Mucosa of rectum (tissue), 2 donors: ENCODE measurements at regions not wholly inside any gene's neighbourhood (a gene's known extent, or its start where the extent isn't known, plus 50 kb on each side); places are given as distances from the start of the nearest gene placed in this dataset.

Experiments used
- H3K27ac ChIP-seq, 2 donors: one replicate each; pipeline ENCODE4 v1.7.0; 2013; ENCODE audit warnings: inconsistent platforms in 2 of 2, low read depth in 2 of 2, low read length in 2 of 2
- H3K27me3 ChIP-seq, 2 donors: one replicate each; pipeline ENCODE4 v1.7.0; 2013; ENCODE audit warnings: low read length in 2 of 2; ENCODE audit not compliant: control insufficient read depth in 2 of 2, insufficient read depth in 2 of 2
- H3K36me3 ChIP-seq, 2 donors: one replicate each; pipeline ENCODE4 v1.7.0; 2013; ENCODE audit warnings: low read length in 2 of 2; ENCODE audit not compliant: control insufficient read depth in 2 of 2, insufficient read depth in 2 of 2
- H3K4me1 ChIP-seq, 2 donors: one replicate each; pipeline ENCODE4 v1.7.0; 2013; ENCODE audit warnings: low read length in 2 of 2, mild to moderate bottlenecking in 1 of 2; ENCODE audit not compliant: control insufficient read depth in 2 of 2, insufficient read depth in 2 of 2
- H3K4me3 ChIP-seq, 2 donors: one replicate each; pipeline ENCODE4 v1.7.0; 2013; ENCODE audit warnings: low read length in 2 of 2
- H3K9ac ChIP-seq, 2 donors: one replicate each; pipeline ENCODE4 v1.7.0; 2013; ENCODE audit warnings: low read length in 2 of 2, low read depth in 1 of 2, mild to moderate bottlenecking in 1 of 2
- H3K9me3 ChIP-seq, 2 donors: one replicate each; pipeline ENCODE4 v1.7.0; 2013; ENCODE audit warnings: low read length in 2 of 2; ENCODE audit not compliant: control insufficient read depth in 2 of 2
- donor health status: healthy.
- donor health status: Normal muscosa, but diverticular disease.

GRCh38 chr2:120871881-120872620 lies 136.4 kb downstream of the GLI2 start:
- Histone ChIP-seq H3K4me1 (peaks cover 2 to 3% of the 10 kb centered on the region in 2 donors), H3K4me3 (no peak overlapping the region), H3K27me3 (peaks cover 1 to 6% of the 10 kb centered on the region in 2 donors), H3K9me3 (no peaks in the 10 kb centered on the region), H3K27ac (no peak overlapping the region), H3K9ac (no peak overlapping the region), H3K36me3 (no peaks in the 10 kb centered on the region)

GRCh38 chr2:120873958-120874887 lies 138.6 kb downstream of the GLI2 start:
- Histone ChIP-seq H3K9me3 (no peaks in the 10 kb centered on the region), H3K27me3 (peaks cover under 1 to 4% of the 10 kb centered on the region in 2 donors), H3K4me1 (peaks cover 0 to 3% of the 10 kb centered on the region in 2 donors), H3K4me3 (no peak overlapping the region), H3K9ac (no peak overlapping the region), H3K27ac (no peak overlapping the region), H3K36me3 (no peaks in the 10 kb centered on the region)

DNA sequence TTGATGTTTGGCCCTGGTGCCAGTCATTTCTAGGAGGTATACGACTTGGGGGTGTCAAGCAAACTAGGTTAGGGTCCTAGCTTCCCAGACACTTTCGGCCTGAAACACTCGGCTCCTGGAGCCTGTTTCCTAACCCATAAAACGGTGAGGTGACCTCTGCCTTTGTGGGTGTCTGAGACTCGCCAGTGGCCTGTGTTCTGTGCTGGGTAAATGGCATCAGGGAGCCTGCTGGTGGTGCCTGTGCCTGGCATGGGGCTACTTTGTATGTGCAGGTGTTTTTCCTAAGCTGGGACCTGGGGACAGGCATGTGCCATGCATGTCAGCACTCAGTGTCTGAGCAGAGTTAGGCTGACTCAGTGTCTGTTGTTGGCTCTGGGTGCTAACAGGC lies 139.2 kb downstream of the GLI2 start:
- Histone ChIP-seq H3K36me3 (no peaks in the 10 kb centered on the region), H3K9ac (no peak overlapping the region), H3K4me3 (no peak overlapping the region), H3K27ac (no peak overlapping the region), H3K9me3 (no peaks in the 10 kb centered on the region), H3K4me1 (peaks cover 0 to 3% of the 10 kb centered on the region in 2 donors), H3K27me3 (peaks cover 4 to 5% of the 10 kb centered on the region in 2 donors)

DNA sequence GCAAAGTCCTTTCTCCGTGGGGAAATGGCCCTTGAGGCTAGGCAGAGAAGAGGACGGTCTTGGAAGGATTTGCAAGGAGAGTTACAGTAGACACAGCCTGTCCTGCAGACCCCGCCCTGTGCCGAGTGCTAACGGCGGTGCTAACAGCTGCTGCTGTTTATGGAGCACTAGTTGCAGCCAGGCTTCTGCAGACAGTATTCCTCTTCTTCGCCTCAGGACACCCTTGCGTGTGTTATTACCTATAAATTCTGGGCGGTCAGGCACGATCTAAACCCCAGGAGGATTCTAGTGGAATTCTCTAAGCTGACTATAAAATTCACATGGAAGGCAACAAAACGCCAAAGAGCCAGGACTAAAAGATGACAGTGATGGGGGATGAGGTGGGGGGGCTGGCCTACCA lies 139.8 kb downstream of the GLI2 start:
- peaks cover 0 to 3% of the 10 kb centered on the region in 2 donors for H3K4me1 ChIP-seq
- no peak overlapping the region for H3K9ac ChIP-seq
- H3K27ac ChIP-seq: no peak overlapping the region
- no peak overlapping the region for H3K4me3 ChIP-seq
- H3K9me3 ChIP-seq: no peaks in the 10 kb centered on the region
- peaks cover 6 to 10% of the 10 kb centered on the region in 2 donors for H3K27me3 ChIP-seq
- H3K36me3 ChIP-seq: no peaks in the 10 kb centered on the region

DNA sequence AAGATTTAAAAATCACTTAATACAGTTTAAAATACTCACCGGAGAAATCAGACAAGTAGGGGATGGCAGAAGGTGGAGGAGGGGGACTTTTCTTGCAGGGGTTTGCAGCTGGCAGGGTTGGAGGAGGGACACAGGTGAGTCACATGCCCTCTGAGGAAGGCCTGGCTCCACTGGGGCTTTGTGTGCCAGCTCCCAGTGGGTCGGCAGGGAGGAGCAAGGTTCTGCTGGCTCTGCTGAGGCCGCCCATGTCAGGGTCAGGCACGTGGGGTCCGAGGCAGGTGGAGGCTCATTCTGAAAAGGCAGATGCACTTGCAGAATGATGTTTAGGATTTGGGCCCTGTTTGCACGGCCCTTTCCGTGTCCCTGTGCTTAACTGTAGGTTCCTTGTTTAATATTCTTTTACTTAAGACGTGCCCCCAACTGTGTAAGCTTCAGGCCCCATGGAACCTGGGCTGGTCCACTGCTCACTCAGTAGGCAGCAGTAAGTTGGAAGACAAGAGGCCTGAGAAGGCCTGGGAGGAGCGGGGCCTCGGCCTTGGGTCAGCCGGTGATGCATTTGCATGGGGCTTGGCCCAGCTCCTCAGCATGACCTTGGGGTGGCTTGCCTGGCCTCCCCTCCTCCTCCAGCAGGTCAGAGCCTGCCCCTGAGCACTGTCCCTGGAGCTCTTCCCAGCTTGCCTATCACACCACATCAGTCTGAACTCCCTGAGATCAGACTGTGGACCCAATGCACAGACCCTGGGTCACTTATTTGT lies 141.0 kb downstream of the GLI2 start:
- peaks cover 6 to 15% of the 10 kb centered on the region in 2 donors for H3K27me3 ChIP-seq
- peaks cover 0 to 3% of the 10 kb centered on the region in 2 donors for H3K4me1 ChIP-seq

DNA sequence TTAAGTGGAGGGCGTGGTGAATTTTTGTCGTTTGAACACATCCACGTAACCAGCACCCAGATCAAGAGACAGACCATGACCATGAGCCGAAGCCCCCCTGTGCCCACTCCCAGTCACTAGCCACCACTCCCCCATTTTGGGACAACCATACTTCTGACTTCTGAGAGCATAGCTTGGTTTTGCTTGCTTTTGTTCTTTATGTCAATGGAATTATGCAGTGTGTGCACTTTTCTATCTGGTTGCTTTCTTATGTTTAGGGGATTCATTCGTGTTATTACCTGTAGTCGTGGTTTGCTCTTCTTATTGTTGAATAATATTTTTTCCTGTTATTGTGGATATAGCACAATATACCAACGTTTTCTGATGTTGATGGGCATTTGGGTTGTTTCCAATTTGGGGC lies 141.7 kb downstream of the GLI2 start:
- no peaks in the 10 kb centered on the region for H3K9me3 ChIP-seq
- peaks cover 0 to 6% of the 10 kb centered on the region in 2 donors for H3K4me1 ChIP-seq
- no peak overlapping the region for H3K4me3 ChIP-seq
- no peaks in the 10 kb centered on the region for H3K36me3 ChIP-seq
- no peak overlapping the region for H3K27ac ChIP-seq
- peaks cover 6 to 15% of the 10 kb centered on the region in 2 donors for H3K27me3 ChIP-seq
- H3K9ac ChIP-seq: no peak overlapping the region

More for the DNA sequence above, 141.0 kb downstream of the GLI2 start:
- H3K9ac ChIP-seq: no peak overlapping the region
- H3K27ac ChIP-seq: no peak overlapping the region
- H3K36me3 ChIP-seq: no peaks in the 10 kb centered on the region
- H3K4me3 ChIP-seq: no peak overlapping the region
- no peaks in the 10 kb centered on the region for H3K9me3 ChIP-seq

DNA sequence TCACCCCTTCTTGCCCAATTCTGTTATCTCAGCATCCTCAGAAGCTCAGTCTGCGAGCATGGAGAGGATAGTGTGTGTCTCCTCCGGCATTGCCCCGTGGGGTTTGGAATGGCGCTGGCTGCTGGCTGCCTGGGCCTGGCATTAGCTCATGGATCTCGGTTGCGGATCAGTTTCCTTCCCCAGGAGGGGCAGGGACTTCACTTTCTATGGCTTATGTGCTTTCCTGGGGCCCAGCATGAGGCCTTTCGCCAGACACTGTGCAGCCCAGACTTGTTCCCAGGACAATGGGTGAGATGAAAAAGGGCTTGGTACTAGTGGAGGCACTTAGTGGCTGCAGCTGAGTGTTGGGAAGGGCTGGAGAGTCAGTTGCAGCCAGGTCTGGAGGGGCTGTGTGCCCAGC lies 143.3 kb downstream of the GLI2 start:
- H3K4me3 ChIP-seq: no peak overlapping the region

GRCh38 chr2:120879431-120880295 lies 144.0 kb downstream of the GLI2 start:
- Histone ChIP-seq H3K9ac (no peak overlapping the region), H3K27me3 (peaks cover 6 to 15% of the 10 kb centered on the region in 2 donors), H3K9me3 (no peaks in the 10 kb centered on the region), H3K4me3 (no peak overlapping the region), H3K36me3 (no peaks in the 10 kb centered on the region), H3K27ac (no peak overlapping the region), H3K4me1 (peaks cover 0 to 6% of the 10 kb centered on the region in 2 donors)

More for the DNA sequence above, 143.3 kb downstream of the GLI2 start:
- no peak overlapping the region for H3K27ac ChIP-seq
- peaks cover 0 to 6% of the 10 kb centered on the region in 2 donors for H3K4me1 ChIP-seq
- H3K9ac ChIP-seq: no peak overlapping the region
- H3K9me3 ChIP-seq: no peaks in the 10 kb centered on the region
- peaks cover 6 to 15% of the 10 kb centered on the region in 2 donors for H3K27me3 ChIP-seq
- no peaks in the 10 kb centered on the region for H3K36me3 ChIP-seq

GRCh38 chr2:120880381-120880780 lies 144.7 kb downstream of the GLI2 start:
- no peak overlapping the region for H3K27ac ChIP-seq
- peaks cover 6 to 15% of the 10 kb centered on the region in 2 donors for H3K27me3 ChIP-seq
- peaks cover 0 to 3% of the 10 kb centered on the region in 2 donors for H3K4me1 ChIP-seq
- no peak overlapping the region for H3K9ac ChIP-seq
- no peak overlapping the region for H3K4me3 ChIP-seq
- H3K9me3 ChIP-seq: no peaks in the 10 kb centered on the region
- no peaks in the 10 kb centered on the region for H3K36me3 ChIP-seq
